ENCODE measurements at regions not wholly inside any gene's neighbourhood (a gene's known extent, or its start where the extent isn't known, plus 50 kb on each side); places are given as distances from the start of the nearest gene placed in this dataset.

- FAIRE-seq: no peak
- Mint-ChIP-seq H3K27me3 (ENCODE audit: low read depth, unreplicated experiment) (no peaks in the 10 kb centered on the region), H3K27ac (ENCODE audit: unreplicated experiment) (no peak overlapping the region), H3K4me3 (ENCODE audit: unreplicated experiment) (no peak overlapping the region), H3K4me1 (ENCODE audit: low read depth, unreplicated experiment) (no peaks in the 10 kb centered on the region), H3K9me3 (ENCODE audit: unreplicated experiment) (no peaks in the 10 kb centered on the region), H3K36me3 (ENCODE audit: low read depth, unreplicated experiment) (no peaks in the 10 kb centered on the region)
- Histone ChIP-seq H3K4me1 (ENCODE audit: insufficient read depth, low read length) (no peaks in the 10 kb centered on the region), H3K9ac (ENCODE audit: low read length) (no peak overlapping the region), H4K20me1 (ENCODE audit: insufficient read depth, low read length) (no peaks in the 10 kb centered on the region), H3K79me2 (ENCODE audit: insufficient read depth, low read length) (no peaks in the 10 kb centered on the region), H3K27me3 (ENCODE audit: insufficient read depth, low read length) (no peaks in the 10 kb centered on the region), H3K4me2 (ENCODE audit: low read length) (no peak overlapping the region), H2AFZ (ENCODE audit: low read depth, low read length) (no peak overlapping the region), H3K36me3 (ENCODE audit: insufficient read depth, low read length) (no peaks in the 10 kb centered on the region), H3K9me3 (ENCODE audit: insufficient read depth, low read depth, low read length) (no peaks in the 10 kb centered on the region), H3K4me3 (ENCODE audit: insufficient read depth, low read depth, low read length) (no peak overlapping the region), H3K27ac (ENCODE audit: low read depth, low read length) (no peak overlapping the region)
- no peak for TF ChIP-seq CTCF (IDR thresholded peaks at IDR 0.05; ENCODE audit: insufficient read depth, low read depth, low read length)
- TF ChIP-seq EZH2 (IDR thresholded peaks at IDR 0.05; ENCODE audit: insufficient read depth, low read length): no peak
- no peak for DNase-seq (ENCODE audit: low read depth)
Measured at GRCh38 chr5:60208716-60209115, 315.2 kb upstream of the PDE4D start.

- no peaks in the 10 kb centered on the region for H4K20me1 ChIP-seq (ENCODE audit: insufficient read depth, low read length)
- H3K9ac ChIP-seq (ENCODE audit: low read length): no peak overlapping the region
- no peak overlapping the region for H3K4me3 ChIP-seq (ENCODE audit: insufficient read depth, low read depth, low read length)
- no peaks in the 10 kb centered on the region for H3K27me3 Mint-ChIP-seq (ENCODE audit: low read depth, unreplicated experiment)
- no peak overlapping the region for H3K4me3 Mint-ChIP-seq (ENCODE audit: unreplicated experiment)
- H3K4me2 ChIP-seq (ENCODE audit: low read length): no peak overlapping the region
- no peak overlapping the region for H3K27ac ChIP-seq (ENCODE audit: low read depth, low read length)
- no peaks in the 10 kb centered on the region for H3K36me3 ChIP-seq (ENCODE audit: insufficient read depth, low read length)
- FAIRE-seq: no peak
- H3K27ac Mint-ChIP-seq (ENCODE audit: unreplicated experiment): no peak overlapping the region
- DNase-seq (ENCODE audit: low read depth): no peak
- no peaks in the 10 kb centered on the region for H3K79me2 ChIP-seq (ENCODE audit: insufficient read depth, low read length)
- no peaks in the 10 kb centered on the region for H3K4me1 Mint-ChIP-seq (ENCODE audit: low read depth, unreplicated experiment)
- no peak overlapping the region for H2AFZ ChIP-seq (ENCODE audit: low read depth, low read length)
- H3K4me1 ChIP-seq (ENCODE audit: insufficient read depth, low read length): no peaks in the 10 kb centered on the region
- H3K9me3 ChIP-seq (ENCODE audit: insufficient read depth, low read depth, low read length): no peaks in the 10 kb centered on the region
- no peaks in the 10 kb centered on the region for H3K9me3 Mint-ChIP-seq (ENCODE audit: unreplicated experiment)
- H3K36me3 Mint-ChIP-seq (ENCODE audit: low read depth, unreplicated experiment): no peaks in the 10 kb centered on the region
- TF ChIP-seq CTCF (IDR thresholded peaks at IDR 0.05; ENCODE audit: insufficient read depth, low read depth, low read length) (no peak), EZH2 (IDR thresholded peaks at IDR 0.05; ENCODE audit: insufficient read depth, low read length) (no peak)
- no peaks in the 10 kb centered on the region for H3K27me3 ChIP-seq (ENCODE audit: insufficient read depth, low read length)
Measured at GRCh38 chr5:60207040-60207439, 313.5 kb upstream of the PDE4D start.

- no peak overlapping the region for H2AFZ ChIP-seq (ENCODE audit: low read depth, low read length)
- no peaks in the 10 kb centered on the region for H4K20me1 ChIP-seq (ENCODE audit: insufficient read depth, low read length)
- FAIRE-seq: no peak
- Mint-ChIP-seq H3K27ac (ENCODE audit: unreplicated experiment) (no peak overlapping the region), H3K4me1 (ENCODE audit: low read depth, unreplicated experiment) (no peaks in the 10 kb centered on the region), H3K9me3 (ENCODE audit: unreplicated experiment) (no peaks in the 10 kb centered on the region), H3K27me3 (ENCODE audit: low read depth, unreplicated experiment) (no peaks in the 10 kb centered on the region), H3K36me3 (ENCODE audit: low read depth, unreplicated experiment) (no peaks in the 10 kb centered on the region), H3K4me3 (ENCODE audit: unreplicated experiment) (no peak overlapping the region)
- no peak overlapping the region for H3K27ac ChIP-seq (ENCODE audit: low read depth, low read length)
- no peak overlapping the region for H3K4me3 ChIP-seq (ENCODE audit: insufficient read depth, low read depth, low read length)
- TF ChIP-seq CTCF (IDR thresholded peaks at IDR 0.05; ENCODE audit: insufficient read depth, low read depth, low read length) (no peak), EZH2 (IDR thresholded peaks at IDR 0.05; ENCODE audit: insufficient read depth, low read length) (no peak)
- H3K9ac ChIP-seq (ENCODE audit: low read length): no peak overlapping the region
- H3K79me2 ChIP-seq (ENCODE audit: insufficient read depth, low read length): no peaks in the 10 kb centered on the region
- H3K4me2 ChIP-seq (ENCODE audit: low read length): no peak overlapping the region
- H3K27me3 ChIP-seq (ENCODE audit: insufficient read depth, low read length): no peaks in the 10 kb centered on the region
- H3K9me3 ChIP-seq (ENCODE audit: insufficient read depth, low read depth, low read length): no peaks in the 10 kb centered on the region
- no peaks in the 10 kb centered on the region for H3K4me1 ChIP-seq (ENCODE audit: insufficient read depth, low read length)
- no peaks in the 10 kb centered on the region for H3K36me3 ChIP-seq (ENCODE audit: insufficient read depth, low read length)
- DNase-seq (ENCODE audit: low read depth): no peak
Measured at GRCh38 chr5:60206234-60206633, 312.7 kb upstream of the PDE4D start.
